ENCODE measurements at regions not wholly inside any gene's neighbourhood (a gene's known extent, or its start where the extent isn't known, plus 50 kb on each side); places are given as distances from the start of the nearest gene placed in this dataset.
A peak's percentile ranks its signal among the peaks of the same experiment; 100 is the strongest.

GRCh38 chr7:9226500-9226899, 793.1 kb downstream of the NXPH1 start:
- no peak for TF ChIP-seq CTCF (IDR thresholded peaks at IDR 0.05)
- no peaks in the 10 kb centered on the region for H3K27me3 Mint-ChIP-seq (ENCODE audit: unreplicated experiment)
- no peak for DNase-seq (ENCODE audit: extremely low spot score, unreplicated experiment)
- H3K4me1 Mint-ChIP-seq (ENCODE audit: unreplicated experiment), result no peaks in the 10 kb centered on the region
- H3K36me3 Mint-ChIP-seq (ENCODE audit: unreplicated experiment), result no peaks in the 10 kb centered on the region
- H3K4me3 Mint-ChIP-seq (ENCODE audit: unreplicated experiment), result no peak overlapping the region
- H3K27ac Mint-ChIP-seq (ENCODE audit: unreplicated experiment), result no peak overlapping the region
- peaks cover 8% of the 10 kb centered on the region for H3K9me3 Mint-ChIP-seq (ENCODE audit: unreplicated experiment)

- no peak for DNase-seq (ENCODE audit: extremely low spot score, unreplicated experiment)
- TF ChIP-seq CTCF (IDR thresholded peaks at IDR 0.05), result no peak
- Mint-ChIP-seq H3K9me3 (ENCODE audit: unreplicated experiment) (no peaks in the 10 kb centered on the region), H3K27me3 (ENCODE audit: unreplicated experiment) (no peaks in the 10 kb centered on the region), H3K4me1 (ENCODE audit: unreplicated experiment) (peaks cover 2% of the 10 kb centered on the region), H3K4me3 (ENCODE audit: unreplicated experiment) (no peak overlapping the region), H3K36me3 (ENCODE audit: unreplicated experiment) (no peaks in the 10 kb centered on the region), H3K27ac (ENCODE audit: unreplicated experiment) (no peak overlapping the region)
These were observed 798.3 kb downstream of the NXPH1 start for GRCh38 chr7:9231630-9232121.

GRCh38 chr7:9240001-9240400, 806.6 kb downstream of the NXPH1 start:
- Mint-ChIP-seq H3K27ac (ENCODE audit: unreplicated experiment) (peak overlapping the region; percentile 40), H3K9me3 (ENCODE audit: unreplicated experiment) (no peaks in the 10 kb centered on the region), H3K4me3 (ENCODE audit: unreplicated experiment) (no peak overlapping the region), H3K4me1 (ENCODE audit: unreplicated experiment) (peaks cover 25% of the 10 kb centered on the region), H3K36me3 (ENCODE audit: unreplicated experiment) (no peaks in the 10 kb centered on the region), H3K27me3 (ENCODE audit: unreplicated experiment) (no peaks in the 10 kb centered on the region)
- no peak for TF ChIP-seq CTCF (IDR thresholded peaks at IDR 0.05)
- no peak for DNase-seq (ENCODE audit: extremely low spot score, unreplicated experiment)

GRCh38 chr7:9241826-9242225, 808.4 kb downstream of the NXPH1 start:
- H3K9me3 Mint-ChIP-seq (ENCODE audit: unreplicated experiment), result peaks cover 3% of the 10 kb centered on the region
- H3K36me3 Mint-ChIP-seq (ENCODE audit: unreplicated experiment), result no peaks in the 10 kb centered on the region
- DNase-seq (ENCODE audit: extremely low spot score, unreplicated experiment), result no peak
- H3K4me1 Mint-ChIP-seq (ENCODE audit: unreplicated experiment), result peaks cover 23% of the 10 kb centered on the region
- peak overlapping the region; percentile 35 for H3K27ac Mint-ChIP-seq (ENCODE audit: unreplicated experiment)
- no peak for TF ChIP-seq CTCF (IDR thresholded peaks at IDR 0.05)
- H3K4me3 Mint-ChIP-seq (ENCODE audit: unreplicated experiment), result no peak overlapping the region
- no peaks in the 10 kb centered on the region for H3K27me3 Mint-ChIP-seq (ENCODE audit: unreplicated experiment)

- Mint-ChIP-seq H3K27me3 (ENCODE audit: unreplicated experiment) (no peaks in the 10 kb centered on the region), H3K36me3 (ENCODE audit: unreplicated experiment) (no peaks in the 10 kb centered on the region), H3K4me1 (ENCODE audit: unreplicated experiment) (peaks cover 23% of the 10 kb centered on the region), H3K27ac (ENCODE audit: unreplicated experiment) (no peak overlapping the region), H3K9me3 (ENCODE audit: unreplicated experiment) (peaks cover 3% of the 10 kb centered on the region), H3K4me3 (ENCODE audit: unreplicated experiment) (no peak overlapping the region)
- no peak for DNase-seq (ENCODE audit: extremely low spot score, unreplicated experiment)
- no peak for TF ChIP-seq CTCF (IDR thresholded peaks at IDR 0.05)
These were observed 809.2 kb downstream of the NXPH1 start for GRCh38 chr7:9242636-9243035.
